Muscle of arm (tissue), 1 donor: ENCODE measurements at regions not wholly inside any gene's neighbourhood (a gene's known extent, or its start where the extent isn't known, plus 50 kb on each side); places are given as distances from the start of the nearest gene placed in this dataset.

ENCODE experiments used
- DNase-seq: peaks from one replicate; pipeline ENCODE4 v3.0.0-alpha.2; 2013

GRCh38 chr1:5238351-5239130, 584.1 kb downstream of the AJAP1 start:
- DNase-seq, result no peak

GRCh38 chr1:5235355-5235899, 581.0 kb downstream of the AJAP1 start:
- DNase-seq, result no peak

- no peak for DNase-seq
These were observed 578.1 kb downstream of the AJAP1 start for GRCh38 chr1:5232537-5232936.

- DNase-seq, result no peak
These were observed 577.3 kb downstream of the AJAP1 start for GRCh38 chr1:5231541-5232315.

GRCh38 chr1:5227114-5227513, 572.7 kb downstream of the AJAP1 start:
- no peak for DNase-seq

- DNase-seq, result no peak
These were observed 571.6 kb downstream of the AJAP1 start for GRCh38 chr1:5225707-5226704.

- DNase-seq, result no peak
These were observed 568.8 kb downstream of the AJAP1 start for GRCh38 chr1:5223206-5223605.

GRCh38 chr1:5222626-5223025, 568.2 kb downstream of the AJAP1 start:
- DNase-seq, result no peak

- DNase-seq, result no peak
These were observed 567.0 kb downstream of the AJAP1 start for GRCh38 chr1:5221451-5221850.

GRCh38 chr1:5220821-5221220, 566.4 kb downstream of the AJAP1 start:
- DNase-seq, result no peak

- no peak for DNase-seq
These were observed 566.0 kb downstream of the AJAP1 start for GRCh38 chr1:5220421-5220820.

GRCh38 chr1:5200006-5200405, 545.6 kb downstream of the AJAP1 start:
- no peak for DNase-seq

- no peak for DNase-seq
These were observed 543.9 kb downstream of the AJAP1 start for GRCh38 chr1:5198328-5198727.

- DNase-seq, result no peak
These were observed 537.1 kb downstream of the AJAP1 start for GRCh38 chr1:5191470-5191869.

- DNase-seq, result no peak
These were observed 535.0 kb downstream of the AJAP1 start for GRCh38 chr1:5189384-5189783.

- DNase-seq, result no peak
These were observed 511.4 kb downstream of the AJAP1 start for GRCh38 chr1:5165762-5166161.

GRCh38 chr1:5164158-5164557, 509.7 kb downstream of the AJAP1 start:
- no peak for DNase-seq

- DNase-seq, result no peak
These were observed 507.0 kb downstream of the AJAP1 start for GRCh38 chr1:5161372-5161771.

- DNase-seq, result no peak
These were observed 502.8 kb downstream of the AJAP1 start for GRCh38 chr1:5157175-5157574.

- no peak for DNase-seq
These were observed 502.2 kb downstream of the AJAP1 start for GRCh38 chr1:5156416-5157120.

- DNase-seq, result peak; percentile 7
These were observed 497.1 kb downstream of the AJAP1 start for GRCh38 chr1:5151511-5151910.
